ENCODE measurements at regions not wholly inside any gene's neighbourhood (a gene's known extent, or its start where the extent isn't known, plus 50 kb on each side); places are given as distances from the start of the nearest gene placed in this dataset.
"Not testable (repeated sequence)": the region's sequence is repeated elsewhere in the genome, so short reads cannot be mapped to it uniquely, and the experiment has no call there.

DNA sequence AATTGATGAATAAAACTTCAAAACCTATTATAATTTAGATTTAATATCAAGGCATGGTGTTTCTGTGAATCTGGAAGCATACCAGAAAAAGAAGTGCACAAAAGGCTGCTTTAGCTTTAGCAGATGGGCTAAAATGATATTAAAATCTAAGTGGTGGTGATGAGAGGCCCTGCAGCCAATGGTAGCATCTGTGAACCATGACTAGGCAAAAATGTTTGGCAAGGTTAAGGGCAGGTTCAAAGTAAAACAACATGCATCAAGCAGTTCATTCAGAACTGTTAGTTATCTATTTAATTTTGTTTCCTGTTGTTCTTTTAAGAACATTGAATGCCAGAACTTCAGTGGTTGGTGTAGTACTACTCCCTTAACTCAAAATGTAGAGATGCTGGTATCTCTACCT is 1736.9 kb upstream of the CELF4 start:
- no peak for DNase-seq (ENCODE audit: low read depth)

GRCh38 chr18:39299152-39299551 is 1733.6 kb upstream of the CELF4 start:
- no peak for DNase-seq (ENCODE audit: low read depth)

- no peak for DNase-seq (ENCODE audit: low read depth)
Measured at GRCh38 chr18:39297225-39297624, 1731.6 kb upstream of the CELF4 start.

- no peak for DNase-seq (ENCODE audit: low read depth)
Measured at GRCh38 chr18:39296293-39296888, 1730.8 kb upstream of the CELF4 start.

DNA sequence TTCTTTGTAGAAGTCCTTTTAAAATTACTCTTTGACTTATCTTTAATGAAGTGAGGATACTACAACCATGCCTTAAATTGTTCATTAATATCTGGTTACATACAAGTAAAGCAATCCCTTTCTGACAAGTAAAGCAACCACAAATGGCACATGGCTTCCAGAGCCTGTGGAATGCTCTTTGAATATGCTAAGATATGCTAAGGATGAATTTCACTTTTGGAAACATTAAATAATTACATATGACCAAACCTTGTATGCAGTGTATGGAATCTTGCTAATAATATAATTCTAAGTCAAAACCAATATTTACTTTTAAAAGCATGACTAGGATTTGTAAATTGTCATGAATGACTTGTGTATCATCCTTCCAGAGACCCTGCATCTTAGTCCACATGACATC is 1711.2 kb upstream of the CELF4 start:
- no peak for DNase-seq (ENCODE audit: low read depth)

DNA sequence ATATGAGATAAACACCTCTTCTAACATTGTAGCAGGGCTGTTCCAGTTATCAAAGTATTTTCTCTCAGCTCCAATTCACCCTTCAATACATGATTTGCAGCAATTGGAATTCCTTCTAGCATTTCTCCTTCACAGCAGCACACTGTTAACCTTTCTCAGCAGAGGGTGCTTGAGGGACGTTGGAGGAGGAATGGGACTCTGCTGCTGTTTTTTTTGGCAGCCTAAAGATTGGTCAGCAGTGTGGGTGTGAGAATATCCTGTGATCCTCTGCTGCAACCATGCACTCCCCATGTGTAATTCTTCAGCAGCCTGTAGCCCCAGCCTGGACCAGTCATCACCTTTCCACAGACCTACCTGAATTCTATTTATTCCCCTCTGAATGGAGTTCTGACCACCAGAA is 1708.9 kb upstream of the CELF4 start:
- peak; percentile 11 for DNase-seq (ENCODE audit: low read depth)

DNA sequence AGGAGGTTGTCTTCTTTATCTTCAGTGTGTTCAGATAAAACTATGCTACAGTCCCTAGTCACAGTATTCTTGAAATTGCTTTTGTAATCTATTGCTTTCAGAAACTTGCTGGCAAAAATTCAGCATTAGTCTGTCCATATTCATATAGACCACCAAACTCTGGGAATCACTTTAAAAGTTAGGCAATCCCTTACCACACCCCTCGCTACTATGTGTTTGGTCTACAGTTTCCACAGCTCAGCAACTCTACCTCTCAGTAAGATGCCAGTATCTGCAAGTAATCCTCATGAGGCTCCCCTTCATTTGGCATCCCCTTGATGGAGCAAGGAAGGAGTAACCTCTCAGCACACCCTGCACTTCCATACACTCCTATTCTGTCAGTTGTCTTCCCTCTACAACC is 1706.6 kb upstream of the CELF4 start:
- no peak for DNase-seq (ENCODE audit: low read depth)

GRCh38 chr18:39271654-39272053 is 1706.1 kb upstream of the CELF4 start:
- DNase-seq (ENCODE audit: low read depth) = no peak

- no peak for DNase-seq (ENCODE audit: low read depth)
Measured at GRCh38 chr18:39260565-39260964, 1695.0 kb upstream of the CELF4 start.

- no peak for DNase-seq (ENCODE audit: low read depth)
Measured at GRCh38 chr18:39259736-39260135, 1694.1 kb upstream of the CELF4 start.

DNA sequence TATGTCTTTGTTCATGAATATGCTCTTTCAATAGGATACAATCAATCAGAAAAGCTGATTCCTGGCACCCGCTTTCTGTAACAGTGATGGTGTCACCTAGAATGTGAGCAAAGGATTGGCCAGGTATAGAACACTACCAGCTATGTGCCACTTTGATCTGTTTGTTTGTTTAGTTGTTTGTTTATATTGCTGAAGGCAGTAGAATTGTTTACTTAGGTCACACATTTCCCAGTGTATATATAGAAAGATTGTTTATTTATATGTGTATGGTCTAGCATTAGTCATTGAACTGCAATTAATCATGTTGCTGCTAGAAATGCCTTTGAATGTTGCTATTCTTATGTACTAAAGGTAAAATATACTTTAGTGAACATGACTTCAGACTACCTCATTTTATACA is 1678.6 kb upstream of the CELF4 start:
- DNase-seq (ENCODE audit: low read depth) = no peak

DNA sequence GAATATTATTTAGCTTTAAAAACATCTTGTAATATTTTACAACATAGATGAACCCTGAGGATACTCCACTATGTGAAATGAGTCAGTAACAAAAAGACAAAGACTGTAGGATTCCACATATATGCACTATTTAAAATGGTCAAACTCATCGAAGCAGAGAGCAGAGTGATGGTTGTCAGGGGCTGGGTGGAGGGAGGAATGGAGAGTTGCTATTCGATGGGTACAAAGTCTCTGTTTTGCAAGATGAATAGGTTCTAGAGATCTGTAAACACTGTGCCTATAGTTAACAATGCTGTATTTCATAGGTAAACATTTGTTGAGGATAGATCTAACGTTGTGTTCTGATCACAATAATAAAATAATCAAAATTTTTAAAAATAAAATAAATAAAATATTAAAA is 1675.9 kb upstream of the CELF4 start:
- no peak for DNase-seq (ENCODE audit: low read depth)

DNA sequence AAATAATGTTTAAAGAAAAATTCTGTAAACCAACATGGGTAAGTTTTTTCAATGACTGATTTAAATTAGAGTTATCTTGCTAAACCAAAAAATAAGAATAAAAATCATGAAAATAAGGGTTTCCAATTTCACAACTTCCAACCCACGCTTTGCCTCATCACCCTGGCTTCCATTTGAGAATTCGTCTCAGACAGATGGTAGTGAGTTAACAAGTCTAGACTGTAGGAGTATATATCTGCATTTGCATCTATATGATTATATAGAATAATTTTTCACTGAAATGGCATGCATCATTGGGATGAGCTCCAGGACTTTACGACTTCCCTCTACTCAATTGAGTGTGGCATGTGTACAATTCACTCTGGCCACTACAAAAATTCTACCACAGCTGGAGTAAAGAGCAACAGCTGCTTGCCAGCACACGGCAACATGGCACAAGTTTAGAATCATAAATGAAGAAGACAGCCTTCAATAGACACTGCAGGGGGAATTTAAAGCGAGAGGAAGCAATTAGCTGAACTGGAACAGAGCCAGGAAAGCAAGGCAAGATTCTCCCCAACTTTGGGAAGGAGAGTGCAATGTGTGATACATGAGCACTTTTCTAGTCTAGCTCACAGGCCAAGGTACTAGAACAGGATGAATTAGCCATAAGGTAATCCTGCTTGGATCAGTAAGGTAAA is 1673.5 kb upstream of the CELF4 start:
- no peak for DNase-seq (ENCODE audit: low read depth)

DNA sequence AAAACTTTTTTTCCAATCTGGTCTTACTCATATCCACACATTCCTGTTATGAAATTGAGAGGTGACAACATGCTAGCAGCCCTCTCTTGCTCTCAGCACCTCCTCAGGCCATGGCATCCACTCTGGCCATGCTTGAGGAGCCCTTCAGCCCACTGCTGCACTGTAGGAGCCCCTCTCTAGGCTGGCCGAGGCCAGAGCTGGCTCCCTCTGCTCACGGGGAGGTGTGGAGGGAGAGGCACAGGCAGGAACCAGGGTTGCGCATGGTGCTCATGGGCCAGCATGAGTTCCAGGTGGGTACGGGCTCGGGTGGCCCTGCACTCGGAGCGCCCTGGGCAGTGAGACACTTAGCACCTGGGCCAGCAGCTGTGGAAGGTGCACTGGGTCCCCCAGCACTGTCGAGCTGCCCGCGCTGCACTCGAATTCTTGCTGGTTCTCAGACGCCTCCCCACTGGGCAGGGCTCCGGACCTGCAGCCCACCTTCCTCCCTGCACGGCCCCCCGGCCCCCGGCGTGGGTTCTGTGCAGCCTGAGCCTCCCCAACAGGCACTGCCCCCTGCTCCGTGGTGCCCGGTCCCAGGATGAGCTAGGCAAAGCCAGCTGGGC is 1669.6 kb upstream of the CELF4 start:
- DNase-seq (ENCODE audit: low read depth) = no peak

- DNase-seq (ENCODE audit: low read depth) = no peak
Measured at GRCh38 chr18:39232937-39233336, 1667.3 kb upstream of the CELF4 start.

GRCh38 chr18:39232490-39232889 is 1666.9 kb upstream of the CELF4 start:
- no peak for DNase-seq (ENCODE audit: low read depth)

GRCh38 chr18:39230086-39230803 is 1664.6 kb upstream of the CELF4 start:
- DNase-seq (ENCODE audit: low read depth) = no peak

- DNase-seq (ENCODE audit: low read depth) = not testable (repeated sequence)
Measured at GRCh38 chr18:39227769-39228168, 1662.2 kb upstream of the CELF4 start.

DNA sequence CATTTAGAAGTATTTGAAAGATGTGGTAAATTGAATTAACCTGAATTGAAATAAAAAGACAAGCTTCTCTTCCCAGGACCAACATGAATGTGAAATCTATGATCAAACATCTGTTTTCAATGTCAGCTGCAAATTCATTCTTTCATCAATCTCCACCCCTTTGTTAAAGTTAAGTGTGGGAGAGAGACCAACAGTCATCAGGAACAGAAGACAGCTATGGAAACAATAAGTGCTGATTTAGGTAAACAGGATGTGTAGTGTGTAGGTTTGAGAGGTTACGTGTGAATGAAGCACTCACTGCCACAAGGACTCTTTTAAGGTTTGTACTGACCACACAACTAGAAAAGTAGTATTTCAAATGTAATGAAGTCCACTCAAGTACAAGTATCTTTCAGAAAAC is 1659.8 kb upstream of the CELF4 start:
- no peak for DNase-seq (ENCODE audit: low read depth)

- DNase-seq (ENCODE audit: low read depth) = no peak
Measured at GRCh38 chr18:39223283-39223682, 1657.7 kb upstream of the CELF4 start.

GRCh38 chr18:39215920-39216319 is 1650.3 kb upstream of the CELF4 start:
- DNase-seq (ENCODE audit: low read depth) = no peak

GRCh38 chr18:39211461-39211860 is 1645.9 kb upstream of the CELF4 start:
- no peak for DNase-seq (ENCODE audit: low read depth)

- no peak for DNase-seq (ENCODE audit: low read depth)
Measured at GRCh38 chr18:39209173-39209572, 1643.6 kb upstream of the CELF4 start.

Measured in non-pigmented ciliary epithelial cell (primary cell).